Upper lobe of left lung (tissue), 4 donors: ENCODE measurements at regions not wholly inside any gene's neighbourhood (a gene's known extent, or its start where the extent isn't known, plus 50 kb on each side); places are given as distances from the start of the nearest gene placed in this dataset.

ENCODE experiments used
- CTCF ChIP-seq, 6 experiments: fragments of 450-650 bp in 4 of 6; fragments of 200-600 bp in 2 of 6; sonication (generic) in 2 of 6; IDR thresholded peaks; one replicate each; pipeline ENCODE4 v1.5.1; 2016 to 2019; ENCODE audit warnings: antibody characterized with exemption in 6 of 6
- EP300 ChIP-seq, 4 donors: sonication (generic); formaldehyde crosslinking; IDR thresholded peaks; one replicate each; pipeline ENCODE4 v1.5.1; 2017; ENCODE audit warnings: antibody characterized with exemption in 4 of 4, control low read depth in 2 of 4
- POLR2A ChIP-seq, 4 donors: fragments of 450-650 bp; IDR thresholded peaks; one replicate each; pipeline ENCODE4 v1.5.1; 2016 to 2017; ENCODE audit warnings: antibody characterized with exemption in 4 of 4, mild to moderate bottlenecking in 2 of 4

- TF ChIP-seq CTCF (IDR thresholded peaks at IDR 0.05): no peak
- TF ChIP-seq POLR2A (IDR thresholded peaks at IDR 0.05): no peak
- TF ChIP-seq EP300 (IDR thresholded peaks at IDR 0.05): no peak
Measured at GRCh38 chr10:49243610-49244283, 55.2 kb upstream of the C10orf71 start.
